ENCODE measurements at regions not wholly inside any gene's neighbourhood (a gene's known extent, or its start where the extent isn't known, plus 50 kb on each side); places are given as distances from the start of the nearest gene placed in this dataset.

DNA sequence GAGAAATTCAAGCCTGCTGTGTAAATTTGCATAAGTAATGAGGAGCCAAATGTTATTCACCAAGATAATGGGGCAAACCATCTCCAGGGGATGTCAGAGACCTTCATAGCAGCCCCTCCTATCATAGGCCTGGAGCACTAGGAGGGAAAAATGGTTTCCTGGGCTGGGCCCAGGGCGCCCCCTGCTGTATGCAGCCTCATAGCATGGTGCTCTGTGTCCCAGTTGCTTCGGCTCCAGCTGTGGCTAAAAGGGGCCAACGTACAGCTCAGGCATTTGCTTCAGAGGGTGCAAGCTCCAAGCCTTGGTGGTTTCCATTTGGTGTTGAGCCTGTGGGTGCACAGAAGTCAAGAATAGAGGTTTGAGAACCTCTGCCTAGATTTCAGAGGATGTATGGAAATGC lies 859.3 kb downstream of the RPA4 start:
- H3K4me1 ChIP-seq = no peaks in the 10 kb centered on the region
- H3K36me3 ChIP-seq = no peaks in the 10 kb centered on the region
- no peak overlapping the region for H3K27ac ChIP-seq
- whole genome bisulfite sequencing, 5 donors = 75 to 83% (median 80%) methylated on average over 3 of the region's 3 CpGs; no CpG with 5 or more reads in 1 of the 5 donors
- no peaks in the 10 kb centered on the region for H3K9me3 ChIP-seq
- DNase-seq = no peak
- TF ChIP-seq, protein P1, sequence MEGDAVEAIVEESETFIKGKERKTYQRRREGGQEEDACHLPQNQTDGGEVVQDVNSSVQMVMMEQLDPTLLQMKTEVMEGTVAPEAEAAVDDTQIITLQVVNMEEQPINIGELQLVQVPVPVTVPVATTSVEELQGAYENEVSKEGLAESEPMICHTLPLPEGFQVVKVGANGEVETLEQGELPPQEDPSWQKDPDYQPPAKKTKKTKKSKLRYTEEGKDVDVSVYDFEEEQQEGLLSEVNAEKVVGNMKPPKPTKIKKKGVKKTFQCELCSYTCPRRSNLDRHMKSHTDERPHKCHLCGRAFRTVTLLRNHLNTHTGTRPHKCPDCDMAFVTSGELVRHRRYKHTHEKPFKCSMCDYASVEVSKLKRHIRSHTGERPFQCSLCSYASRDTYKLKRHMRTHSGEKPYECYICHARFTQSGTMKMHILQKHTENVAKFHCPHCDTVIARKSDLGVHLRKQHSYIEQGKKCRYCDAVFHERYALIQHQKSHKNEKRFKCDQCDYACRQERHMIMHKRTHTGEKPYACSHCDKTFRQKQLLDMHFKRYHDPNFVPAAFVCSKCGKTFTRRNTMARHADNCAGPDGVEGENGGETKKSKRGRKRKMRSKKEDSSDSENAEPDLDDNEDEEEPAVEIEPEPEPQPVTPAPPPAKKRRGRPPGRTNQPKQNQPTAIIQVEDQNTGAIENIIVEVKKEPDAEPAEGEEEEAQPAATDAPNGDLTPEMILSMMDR (IDR thresholded peaks at IDR 0.05) = no peak
- no peak for TF ChIP-seq POLR2AphosphoS5 (IDR thresholded peaks at IDR 0.05)
- TF ChIP-seq POLR2A (IDR thresholded peaks at IDR 0.05) = no peak
- no peak for TF ChIP-seq EP300 (IDR thresholded peaks at IDR 0.05)
- intact Hi-C loops (cut with DNase I; ENCODE audit: low total_unique reads) = no loop called here
- no peak overlapping the region for H3K4me3 ChIP-seq
- peaks cover 0 to 9% (median 0%) of the 10 kb centered on the region in 3 donors for H3K27me3 ChIP-seq

DNA sequence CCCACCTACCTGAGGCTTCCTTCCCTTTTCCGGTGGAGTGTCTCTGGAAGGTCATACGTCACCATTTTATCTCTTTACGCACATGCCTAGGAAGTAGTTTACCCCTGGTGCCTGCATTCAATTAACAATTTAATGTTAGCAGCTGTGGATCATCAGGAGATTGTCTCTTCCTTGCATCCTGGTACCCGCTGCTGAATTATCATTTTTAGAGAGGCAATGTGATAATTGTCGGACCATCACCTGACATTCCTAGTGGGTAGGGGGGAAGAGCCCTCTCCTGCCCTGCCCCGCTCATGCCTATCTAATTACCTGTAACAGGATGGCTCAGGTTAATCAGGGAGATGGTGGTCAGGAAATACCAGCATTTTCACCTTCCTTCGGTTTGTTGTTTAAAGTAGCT lies 863.6 kb downstream of the RPA4 start:
- no peak overlapping the region for H3K4me3 ChIP-seq
- DNase-seq = no peak
- no peaks in the 10 kb centered on the region for H3K36me3 ChIP-seq
- no peaks in the 10 kb centered on the region for H3K4me1 ChIP-seq
- no peak overlapping the region for H3K27ac ChIP-seq
- no peaks in the 10 kb centered on the region for H3K9me3 ChIP-seq
- no peak for TF ChIP-seq EP300 (IDR thresholded peaks at IDR 0.05)
- no peak for TF ChIP-seq POLR2A (IDR thresholded peaks at IDR 0.05)
- TF ChIP-seq POLR2AphosphoS5 (IDR thresholded peaks at IDR 0.05) = no peak
- TF ChIP-seq, protein P1 (IDR thresholded peaks at IDR 0.05) = no peak
- intact Hi-C loops (cut with DNase I; ENCODE audit: low total_unique reads) = no loop called here
- 70 to 89% (median 75%) methylated on average over 7 of the region's 7 CpGs for WGBS, 5 donors
- peaks cover 0 to 9% (median 0%) of the 10 kb centered on the region in 3 donors for H3K27me3 ChIP-seq

DNA sequence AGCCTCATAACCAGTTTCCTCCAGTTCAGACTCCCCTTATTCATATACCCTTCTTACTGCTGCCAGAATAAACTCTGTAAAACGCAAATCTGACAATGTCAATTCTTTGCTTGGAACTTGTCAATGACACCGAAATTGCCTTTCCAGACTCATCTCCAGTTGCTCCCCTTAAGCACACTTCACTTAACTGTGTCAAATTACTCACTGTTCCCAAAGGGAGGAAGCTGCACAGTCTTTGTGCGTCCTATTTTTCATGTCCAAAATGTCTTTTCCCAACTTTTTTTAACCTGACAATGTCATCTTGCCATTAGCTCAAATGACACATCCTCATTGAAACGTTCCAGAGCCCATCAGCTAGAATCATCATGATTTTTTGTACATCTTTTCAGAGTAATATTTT lies 867.3 kb downstream of the RPA4 start:
- intact Hi-C loops (cut with DNase I; ENCODE audit: low total_unique reads) = no loop called here
- H3K27ac ChIP-seq = no peak overlapping the region

DNA sequence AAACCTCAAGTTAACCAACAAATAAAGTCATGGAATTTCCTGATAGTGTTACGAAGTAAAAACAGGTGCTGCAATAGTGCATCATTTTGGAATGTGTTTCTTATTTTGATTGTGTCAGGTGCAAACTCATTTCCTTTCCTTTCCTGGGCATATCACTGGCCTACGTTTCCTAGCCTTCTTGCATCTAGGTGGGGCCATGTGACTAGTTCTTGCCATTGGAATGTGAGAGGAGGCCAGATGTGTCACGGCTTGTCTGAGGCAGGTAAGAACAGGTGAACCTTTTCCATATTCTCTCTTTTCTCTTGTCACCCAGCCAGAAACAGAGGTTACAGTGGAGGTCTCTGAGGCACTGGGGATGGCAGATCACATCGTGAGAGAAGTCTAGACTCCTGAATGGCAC lies 868.0 kb downstream of the RPA4 start:
- 56 to 79% (median 69%) methylated on average over 3 to 4 of the region's 4 CpGs for WGBS, 5 donors
- H3K9me3 ChIP-seq = no peaks in the 10 kb centered on the region
- H3K4me1 ChIP-seq = no peaks in the 10 kb centered on the region
- DNase-seq = no peak
- H3K27me3 ChIP-seq = peaks cover 0 to 7% (median 0%) of the 10 kb centered on the region in 3 donors
- no peak overlapping the region for H3K27ac ChIP-seq
- TF ChIP-seq EP300 (IDR thresholded peaks at IDR 0.05) = no peak
- no peak for TF ChIP-seq POLR2A (IDR thresholded peaks at IDR 0.05)
- TF ChIP-seq, protein P1 (IDR thresholded peaks at IDR 0.05) = no peak
- no peak for TF ChIP-seq POLR2AphosphoS5 (IDR thresholded peaks at IDR 0.05)
- H3K4me3 ChIP-seq = no peak overlapping the region
- H3K36me3 ChIP-seq = no peaks in the 10 kb centered on the region
- intact Hi-C loops (cut with DNase I; ENCODE audit: low total_unique reads) = no loop called here

More for the DNA sequence above, 867.3 kb downstream of the RPA4 start:
- Histone ChIP-seq H3K9me3 (no peaks in the 10 kb centered on the region), H3K4me1 (no peaks in the 10 kb centered on the region), H3K4me3 (no peak overlapping the region), H3K27me3 (peaks cover 0 to 7% (median 0%) of the 10 kb centered on the region in 3 donors), H3K36me3 (no peaks in the 10 kb centered on the region)
- WGBS, 5 donors = 62 to 81% (median 73%) methylated on average over 4 of the region's 4 CpGs
- TF ChIP-seq EP300 (IDR thresholded peaks at IDR 0.05) = no peak
- TF ChIP-seq, protein P1 (IDR thresholded peaks at IDR 0.05) = no peak
- TF ChIP-seq POLR2AphosphoS5 (IDR thresholded peaks at IDR 0.05) = no peak
- no peak for TF ChIP-seq POLR2A (IDR thresholded peaks at IDR 0.05)
- no peak for DNase-seq
